NCI-H2029 (cell line): ENCODE measurements at regions not wholly inside any gene's neighbourhood (a gene's known extent, or its start where the extent isn't known, plus 50 kb on each side); places are given as distances from the start of the nearest gene placed in this dataset.

ENCODE experiments used
- DNase-seq: peaks from one replicate; lab custom pipeline; 2025; lab: John Stamatoyannopoulos, UW

GRCh38 chr20:24181151-24181550 is 192.6 kb upstream of the GGTLC1 start:
- DNase-seq, result no peak

DNA sequence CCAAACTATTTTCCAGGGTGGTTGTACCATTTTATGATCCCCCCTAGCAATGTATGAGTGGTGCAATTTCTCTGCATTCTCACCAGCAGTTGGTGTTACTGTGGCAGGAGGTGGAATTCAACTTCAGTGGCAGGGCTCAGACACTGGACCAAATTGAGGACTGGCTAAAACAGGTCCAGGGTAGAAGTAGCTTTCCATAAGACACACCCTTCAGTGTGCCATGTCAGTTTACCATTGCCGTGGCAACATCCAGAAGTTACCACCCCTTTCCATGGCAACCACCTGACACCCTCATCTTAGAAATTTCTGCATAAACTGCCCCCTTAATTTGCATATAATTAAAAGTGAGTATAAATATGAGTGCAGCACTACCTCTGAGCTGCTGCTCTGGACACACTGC is 180.7 kb upstream of the GGTLC1 start:
- no peak for DNase-seq

GRCh38 chr20:24166412-24166811 is 177.8 kb upstream of the GGTLC1 start:
- no peak for DNase-seq

DNA sequence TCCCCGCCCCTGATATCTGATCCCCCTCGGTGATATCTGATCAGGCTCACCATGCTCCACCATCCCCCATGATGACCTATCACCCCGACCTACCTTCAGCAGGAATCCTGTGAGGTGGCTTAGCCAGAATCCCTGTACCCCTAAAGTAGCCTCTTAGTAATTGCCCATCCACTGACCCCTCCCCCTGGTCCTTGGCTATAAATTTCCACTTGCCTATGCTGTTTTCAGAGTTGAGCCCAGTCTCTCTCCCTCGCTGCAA is 177.5 kb upstream of the GGTLC1 start:
- no peak for DNase-seq

DNA sequence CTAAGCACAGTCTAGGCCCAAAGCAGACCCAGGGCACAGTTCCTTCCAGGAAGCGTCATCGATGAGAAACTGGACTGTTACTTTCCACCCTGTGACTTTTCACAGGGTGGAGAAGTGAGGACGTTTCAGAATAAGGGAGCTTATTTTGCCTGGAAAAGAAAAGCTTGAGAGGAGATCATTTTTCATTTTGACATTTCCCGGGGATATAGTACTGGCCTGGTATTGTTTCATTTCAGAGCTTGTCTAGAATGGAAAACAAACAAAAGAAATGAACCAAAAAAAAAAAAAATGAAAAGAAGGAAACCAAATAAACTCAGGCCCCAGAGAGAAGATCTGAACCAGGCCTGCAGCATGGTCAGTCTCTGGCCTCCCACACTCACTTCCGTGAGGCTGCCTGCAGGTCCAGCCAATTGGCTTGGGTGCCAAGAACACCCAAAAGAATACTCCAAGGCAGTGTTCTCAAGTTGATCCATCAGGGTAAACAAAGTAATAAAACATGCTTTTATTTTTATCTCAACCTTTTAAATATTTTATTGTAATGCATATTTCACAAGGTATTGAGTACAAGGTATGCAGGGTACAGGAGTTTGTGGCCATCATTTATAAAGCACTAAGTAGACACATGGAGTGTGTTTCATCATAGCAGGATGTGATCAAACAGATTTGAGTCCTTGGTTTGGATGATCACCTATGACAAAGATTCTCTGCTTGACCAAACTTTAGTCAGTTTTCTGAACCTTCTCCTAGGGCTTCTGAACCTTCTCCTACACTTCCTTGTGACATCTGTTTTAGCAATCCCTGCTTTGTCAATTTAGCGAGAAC is 176.9 kb upstream of the GGTLC1 start:
- no peak for DNase-seq

GRCh38 chr20:24164360-24164759 is 175.8 kb upstream of the GGTLC1 start:
- no peak for DNase-seq

DNA sequence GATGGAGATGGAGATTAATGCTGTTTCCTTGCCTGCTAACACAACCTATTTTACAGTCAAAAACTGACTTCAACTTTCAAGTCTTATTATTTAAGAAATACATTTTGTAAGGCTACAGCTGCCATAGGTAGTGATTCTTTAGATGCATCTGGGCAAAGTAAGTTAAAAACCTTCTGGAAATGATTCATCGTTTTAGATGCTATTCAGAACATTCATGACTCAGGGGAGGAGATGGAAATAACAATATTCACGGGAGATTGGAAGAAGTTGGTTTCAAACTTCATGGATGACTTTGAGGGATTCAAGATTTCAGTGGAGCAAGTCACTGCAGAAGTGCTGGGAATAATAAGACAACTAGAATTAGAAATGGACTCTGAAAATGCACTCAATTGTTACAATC is 174.9 kb upstream of the GGTLC1 start:
- no peak for DNase-seq

DNA sequence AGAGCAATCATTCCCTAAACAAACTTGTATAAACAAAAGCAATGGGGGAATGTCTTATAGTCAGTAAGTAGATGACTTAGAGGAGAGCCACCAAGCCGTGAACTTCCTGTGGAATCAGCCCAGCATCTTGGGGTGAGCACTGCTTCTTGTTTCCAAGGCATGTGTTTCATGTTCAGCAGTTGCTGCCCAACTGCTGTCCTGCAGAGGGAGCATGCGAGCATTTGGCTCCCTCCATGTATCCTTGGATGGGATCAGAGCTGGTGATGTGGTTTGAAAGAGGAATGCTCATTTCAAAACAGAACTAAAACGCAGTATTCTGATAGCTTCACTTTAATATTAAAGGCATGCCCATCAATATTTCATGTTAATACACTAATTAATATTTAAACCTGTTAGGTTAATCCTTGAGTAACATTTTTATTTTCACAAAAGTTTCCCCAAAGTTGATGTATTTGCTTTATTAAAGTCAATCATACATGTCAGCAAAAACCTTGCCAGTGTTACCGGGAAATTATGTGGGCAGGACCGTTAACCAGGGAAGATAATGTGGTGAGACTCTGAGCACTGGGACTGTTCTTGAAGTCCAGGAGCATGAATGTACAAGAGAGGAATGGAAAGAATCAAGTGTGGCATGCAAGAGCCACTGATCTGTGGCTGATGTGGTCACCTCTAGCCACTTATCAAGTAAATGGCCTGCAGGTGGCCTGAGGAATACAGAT is 172.1 kb upstream of the GGTLC1 start:
- DNase-seq, result no peak

GRCh38 chr20:24158281-24158680 is 169.7 kb upstream of the GGTLC1 start:
- DNase-seq, result no peak

DNA sequence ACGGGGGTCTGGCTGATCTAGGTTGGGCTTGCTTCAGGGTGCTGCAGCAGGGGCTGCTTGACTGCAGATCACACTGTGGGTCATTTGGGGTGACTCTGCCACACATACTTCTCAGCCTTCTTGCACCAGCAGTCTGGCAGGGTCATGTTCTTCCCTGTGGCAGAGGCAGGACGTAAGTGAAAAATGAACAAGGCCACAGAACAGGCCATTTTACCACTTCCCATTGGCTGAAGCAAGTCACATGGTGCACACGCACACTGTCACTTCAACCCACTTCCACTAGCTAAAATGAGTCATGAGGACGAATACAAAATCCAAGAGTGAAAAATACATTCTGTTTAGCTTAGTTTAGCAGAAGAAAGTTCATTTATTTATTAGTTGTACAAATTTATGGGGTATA is 168.6 kb upstream of the GGTLC1 start:
- DNase-seq, result no peak

DNA sequence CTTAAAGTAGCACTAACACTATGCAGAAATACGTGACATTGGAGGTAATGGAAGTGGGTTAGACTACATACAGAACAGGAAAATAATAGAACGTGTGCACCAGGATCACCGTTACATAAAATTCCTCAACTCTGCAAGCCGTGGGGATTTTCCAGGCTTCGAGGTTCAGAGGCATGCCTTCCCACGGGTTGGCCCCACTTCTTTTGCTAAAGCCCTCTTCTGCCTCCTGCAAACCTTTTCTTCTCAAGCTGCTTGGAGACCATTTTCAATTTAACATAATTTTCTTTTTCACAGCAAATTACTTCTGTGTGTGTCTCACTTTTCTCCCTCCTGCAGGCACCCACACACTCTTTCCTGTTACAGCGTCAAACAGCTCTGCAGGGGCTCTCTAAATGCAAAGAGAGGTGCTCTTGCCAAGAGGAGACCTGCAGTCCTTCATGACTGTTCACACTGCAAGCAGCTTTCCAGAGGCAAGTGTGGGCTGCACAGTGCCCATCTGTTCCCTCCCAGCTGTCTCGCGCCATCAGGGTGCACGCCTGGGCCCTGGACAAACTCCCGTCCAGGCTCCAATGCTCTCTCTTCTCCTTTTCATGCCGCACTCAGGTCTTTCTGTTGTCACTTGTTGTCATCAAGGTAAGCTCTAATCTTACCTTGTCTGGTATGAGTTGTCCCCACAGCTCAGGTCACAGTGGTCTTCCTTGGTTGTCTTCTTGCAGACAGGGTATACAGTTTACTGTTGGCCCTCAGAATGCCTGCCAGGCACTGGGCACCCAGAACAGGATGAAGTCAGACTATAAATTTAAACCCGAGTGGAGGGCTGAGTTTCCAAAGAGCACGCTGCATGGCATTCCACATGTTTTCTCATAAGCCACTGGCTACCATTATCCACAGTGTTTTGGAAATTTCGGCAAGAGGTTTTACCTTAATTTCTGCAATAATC is 164.8 kb upstream of the GGTLC1 start:
- no peak for DNase-seq

DNA sequence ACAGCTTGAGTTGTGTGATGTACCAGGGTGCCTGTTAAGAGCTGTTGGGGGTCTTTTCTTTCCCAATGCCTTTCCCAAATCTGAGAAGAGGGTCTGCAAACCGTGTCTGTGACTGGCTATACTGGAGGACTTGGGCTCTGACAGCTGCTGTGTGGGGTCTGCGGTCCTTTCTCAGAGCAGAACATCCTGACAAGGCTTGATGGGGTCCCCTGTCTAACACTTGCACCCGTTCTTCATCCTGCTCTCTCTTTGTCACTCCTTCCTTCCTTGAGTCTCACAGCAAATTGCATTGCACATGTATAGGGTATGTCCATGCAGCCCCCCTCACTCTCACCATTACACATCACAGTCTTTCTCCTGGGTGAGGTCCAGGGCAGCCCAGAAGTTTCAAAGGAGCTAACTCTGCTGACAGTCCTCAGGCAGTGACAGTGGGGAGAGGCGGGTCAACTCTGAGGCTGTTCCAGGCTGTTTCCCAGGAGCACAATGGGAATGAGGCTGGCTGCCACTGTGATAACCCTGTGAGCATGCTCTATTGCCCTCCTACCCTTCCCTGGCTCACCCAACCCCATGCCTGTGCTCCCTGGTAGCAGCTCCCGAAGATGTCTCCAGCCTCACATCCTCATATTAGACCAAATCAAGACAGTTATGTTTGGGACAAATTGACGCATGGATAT is 163.2 kb upstream of the GGTLC1 start:
- DNase-seq, result no peak

GRCh38 chr20:24150406-24150805 is 161.8 kb upstream of the GGTLC1 start:
- DNase-seq, result no peak

- DNase-seq, result no peak
Measured at GRCh38 chr20:24149881-24150307, 161.3 kb upstream of the GGTLC1 start.

- DNase-seq, result no peak
Measured at GRCh38 chr20:24149175-24149574, 160.6 kb upstream of the GGTLC1 start.

DNA sequence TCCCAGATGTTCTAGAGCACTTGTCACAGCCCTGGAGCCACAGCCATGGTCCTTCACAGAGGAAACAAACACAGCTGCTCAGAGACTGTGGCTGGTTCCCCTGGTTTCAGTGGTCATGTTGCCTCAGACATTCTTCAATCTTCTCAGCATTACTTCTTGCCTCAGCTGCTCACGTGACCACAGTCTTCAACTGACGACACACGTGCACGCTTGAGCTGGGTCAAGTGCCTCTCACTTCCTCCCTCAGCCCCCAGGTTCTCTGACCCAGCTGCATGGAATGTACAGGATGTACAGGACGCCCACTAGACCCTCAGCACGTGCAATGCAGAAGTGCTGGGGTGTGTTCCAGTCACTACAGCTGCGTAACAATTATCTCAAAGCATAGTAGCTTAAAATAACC is 159.8 kb upstream of the GGTLC1 start:
- no peak for DNase-seq

GRCh38 chr20:24147961-24148360 is 159.4 kb upstream of the GGTLC1 start:
- DNase-seq, result no peak

DNA sequence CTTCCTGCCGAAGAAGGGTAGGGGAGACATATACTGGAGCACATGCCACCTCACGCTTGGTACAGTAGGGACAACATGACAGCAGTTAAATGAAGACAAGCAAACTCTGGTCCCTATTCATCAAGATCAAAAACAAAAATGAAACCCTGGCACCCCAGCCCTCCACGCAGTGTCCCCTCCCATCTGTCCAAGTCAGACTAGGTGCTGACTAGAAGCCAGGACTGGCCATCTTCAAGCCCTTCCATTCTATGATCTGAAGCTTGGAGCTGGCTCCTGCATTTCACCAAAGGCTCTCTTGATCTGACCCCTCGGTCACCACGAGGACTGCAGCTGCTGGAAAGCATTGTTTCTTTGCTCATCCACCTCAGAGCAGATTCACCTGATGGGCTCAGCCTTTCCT is 158.9 kb upstream of the GGTLC1 start:
- DNase-seq, result no peak

- DNase-seq, result no peak
Measured at GRCh38 chr20:24146231-24146634, 157.7 kb upstream of the GGTLC1 start.

GRCh38 chr20:24144371-24144770 is 155.8 kb upstream of the GGTLC1 start:
- no peak for DNase-seq

DNA sequence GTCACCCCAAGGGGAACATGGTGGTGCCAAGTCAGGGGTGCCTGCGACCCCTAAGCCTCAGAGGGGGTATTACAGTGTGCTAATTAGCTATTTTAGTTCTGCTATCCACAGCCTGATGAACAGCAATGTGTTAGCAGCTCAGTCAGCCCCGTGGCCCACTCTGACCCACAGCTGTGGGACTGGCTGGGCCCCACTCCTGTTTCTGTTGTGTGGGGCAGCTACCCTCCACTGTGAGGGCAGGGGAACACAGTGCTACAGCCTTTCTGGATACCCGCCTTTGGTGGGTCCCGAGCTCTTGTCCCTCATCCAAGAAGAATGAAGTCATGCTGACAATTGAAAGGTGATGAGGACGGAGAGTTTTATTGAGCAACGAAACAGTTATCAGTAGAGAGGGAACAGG is 152.5 kb upstream of the GGTLC1 start:
- no peak for DNase-seq

DNA sequence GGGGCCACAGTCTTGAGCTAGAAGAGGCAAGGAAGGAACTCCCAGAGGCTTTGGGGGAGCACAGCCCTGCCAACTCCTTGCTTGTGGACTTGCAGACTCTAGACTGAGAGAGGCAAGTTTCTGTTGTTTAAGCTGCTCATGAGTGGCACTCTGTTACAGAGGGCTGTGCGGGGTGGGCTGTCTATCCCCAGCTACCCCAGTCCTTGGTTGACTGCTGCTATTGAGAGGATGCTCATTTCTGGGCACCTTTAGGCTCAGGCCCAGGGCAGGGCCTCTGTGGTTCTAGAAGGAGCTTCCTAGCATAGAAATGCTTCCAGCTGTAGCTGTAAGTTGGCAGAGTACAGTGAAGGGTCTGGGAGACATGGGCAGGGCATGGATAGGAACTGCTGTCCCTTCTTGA is 151.3 kb upstream of the GGTLC1 start:
- DNase-seq, result no peak
